ENCODE measurements at regions not wholly inside any gene's neighbourhood (a gene's known extent, or its start where the extent isn't known, plus 50 kb on each side); places are given as distances from the start of the nearest gene placed in this dataset.

- TF ChIP-seq EZH2 (IDR thresholded peaks at IDR 0.05; ENCODE audit: low read depth) (no peak), CTCF (conservative IDR thresholded peaks at IDR 0.05) (no peak)
Observed at GRCh38 chr3:177561365-177561764, 364.1 kb upstream of the TBL1XR1 start.

Measured in PC-9 (cell line).